Heart left ventricle (tissue), 13 donors: ENCODE measurements at regions not wholly inside any gene's neighbourhood (a gene's known extent, or its start where the extent isn't known, plus 50 kb on each side); places are given as distances from the start of the nearest gene placed in this dataset.

Experiments used
- POLR2A ChIP-seq, 2 donors: fragments of 450-650 bp; IDR thresholded peaks; one replicate each; pipeline ENCODE4 v1.6.1; 2017; ENCODE audit warnings: antibody characterized with exemption in 2 of 2, mild to moderate bottlenecking in 2 of 2, moderate library complexity in 2 of 2
- TF ChIP-seq, protein P1 (sequence below), 12 donors: fragments of 200-600 bp; sonication (generic) in 4 of 12; IDR thresholded peaks; one replicate each; pipeline versions ENCODE4 v1.5.0 to v1.8.0; 2018 to 2022; ENCODE audit warnings: antibody characterized with exemption in 12 of 12, mild to moderate bottlenecking in 5 of 12
- donor health status: ischemic (EF 13 %, LVEDD 7.1; RV severe dilation, severe dysfunction).
- donor health status: DM: no; HTN: yes; CAD: no.
- donor health status: DM: no; HTN: no; CAD: no.
- donor health status: ischemic (EF 25% LVEDD 6.9; RV normal size, moderate dysfunction).
- donor health status: ischemic (EF 25% LVEDD 5.7; RV mildly dilated, moderate dysfunction).
- donor health status: ischemic (EF 35%, LVEDD 5.7; RV mildly dilated, moderate dysfunction).
- donor health status: nonischemic (EF 11% LVEDD 7.7; RV severe dilation, severe dysfunction).
- donor health status: DM: yes; HTN: yes; CAD: no.
- donor health status: PGD.
- donor health status: ischemic (EF 29% LVEDD 5.4; RV normal size, mild dysfunction).
- donor health status: nonischemic (EF 23%, LVEDD 6.1; RV moderate dilation, normal function).

DNA sequence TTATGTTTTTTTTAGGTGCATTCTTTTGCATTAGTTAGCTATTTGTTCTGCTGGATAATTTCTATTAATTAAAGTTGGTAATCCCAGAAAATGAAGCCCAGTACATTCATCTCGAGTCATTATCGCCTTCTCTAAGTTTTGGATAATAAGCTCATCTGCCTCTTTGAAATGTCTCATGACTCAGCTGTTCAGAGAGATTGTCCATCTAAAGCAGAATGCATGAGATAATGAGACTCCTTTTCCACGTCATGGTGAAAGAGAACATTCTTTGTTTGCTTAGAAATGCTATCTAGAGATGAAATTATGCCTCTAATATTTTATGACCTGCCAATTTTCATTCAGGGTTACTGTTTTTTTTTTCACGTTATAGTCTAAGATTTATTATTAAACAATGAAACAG, 374.7 kb upstream of the GOLIM4 start:
- TF ChIP-seq, protein P1, sequence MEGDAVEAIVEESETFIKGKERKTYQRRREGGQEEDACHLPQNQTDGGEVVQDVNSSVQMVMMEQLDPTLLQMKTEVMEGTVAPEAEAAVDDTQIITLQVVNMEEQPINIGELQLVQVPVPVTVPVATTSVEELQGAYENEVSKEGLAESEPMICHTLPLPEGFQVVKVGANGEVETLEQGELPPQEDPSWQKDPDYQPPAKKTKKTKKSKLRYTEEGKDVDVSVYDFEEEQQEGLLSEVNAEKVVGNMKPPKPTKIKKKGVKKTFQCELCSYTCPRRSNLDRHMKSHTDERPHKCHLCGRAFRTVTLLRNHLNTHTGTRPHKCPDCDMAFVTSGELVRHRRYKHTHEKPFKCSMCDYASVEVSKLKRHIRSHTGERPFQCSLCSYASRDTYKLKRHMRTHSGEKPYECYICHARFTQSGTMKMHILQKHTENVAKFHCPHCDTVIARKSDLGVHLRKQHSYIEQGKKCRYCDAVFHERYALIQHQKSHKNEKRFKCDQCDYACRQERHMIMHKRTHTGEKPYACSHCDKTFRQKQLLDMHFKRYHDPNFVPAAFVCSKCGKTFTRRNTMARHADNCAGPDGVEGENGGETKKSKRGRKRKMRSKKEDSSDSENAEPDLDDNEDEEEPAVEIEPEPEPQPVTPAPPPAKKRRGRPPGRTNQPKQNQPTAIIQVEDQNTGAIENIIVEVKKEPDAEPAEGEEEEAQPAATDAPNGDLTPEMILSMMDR (IDR thresholded peaks at IDR 0.05) = no peak
- no peak for TF ChIP-seq POLR2A (IDR thresholded peaks at IDR 0.05)
